Stimulated activated naive CD8-positive, alpha-beta T cell treated with anti-CD3 and anti-CD28 coated beads, Interleukin-15, Interleukin-2, amounts not matched to agents 100 U/mL and 50 U/mL, for 24 hours (primary cell): ENCODE measurements at regions not wholly inside any gene's neighbourhood (a gene's known extent, or its start where the extent isn't known, plus 50 kb on each side); places are given as distances from the start of the nearest gene placed in this dataset.
"Not testable (repeated sequence)": the region's sequence is repeated elsewhere in the genome, so short reads cannot be mapped to it uniquely, and the experiment has no call there.

Experiments used
- ATAC-seq: fragments of 150-1000 bp; cut with Tn5 transposase; one replicate; pipeline ENCODE4 v1.10.0; 2021
- DNase-seq: peaks from one replicate; pipeline ENCODE4 v3.0.0; 2021

GRCh38 chr11:67805253-67806126, 131.1 kb upstream of the ALDH3B2 start:
- DNase-seq = peak; percentile 99
- peak; percentile 98 for ATAC-seq

- not testable (repeated sequence) for ATAC-seq
- peak; percentile 29 for DNase-seq
Measured at GRCh38 chr11:67804435-67805252, 130.2 kb upstream of the ALDH3B2 start.

- not testable (repeated sequence) for DNase-seq, ATAC-seq
Measured at GRCh38 chr11:67803519-67803918, 129.1 kb upstream of the ALDH3B2 start.

- not testable (repeated sequence) for DNase-seq, ATAC-seq
Measured at GRCh38 chr11:67803055-67803454, 128.6 kb upstream of the ALDH3B2 start.

GRCh38 chr11:67802623-67803022, 128.2 kb upstream of the ALDH3B2 start:
- not testable (repeated sequence) for DNase-seq, ATAC-seq

GRCh38 chr11:67801397-67801796, 127.0 kb upstream of the ALDH3B2 start:
- ATAC-seq = not testable (repeated sequence)

GRCh38 chr11:67800591-67800990, 126.2 kb upstream of the ALDH3B2 start:
- ATAC-seq, DNase-seq: not testable (repeated sequence)

More at GRCh38 chr11:67801397-67801796, 127.0 kb upstream of the ALDH3B2 start:
- not testable (repeated sequence) for DNase-seq

GRCh38 chr11:67799808-67800207, 125.4 kb upstream of the ALDH3B2 start:
- not testable (repeated sequence) for ATAC-seq, DNase-seq

GRCh38 chr11:67797726-67798521, 123.5 kb upstream of the ALDH3B2 start:
- DNase-seq, ATAC-seq: not testable (repeated sequence)

- ATAC-seq (no peak), DNase-seq (no peak)
Measured at GRCh38 chr11:67795746-67796145, 121.3 kb upstream of the ALDH3B2 start.

- DNase-seq, ATAC-seq: not testable (repeated sequence)
Measured at GRCh38 chr11:67793750-67794149, 119.3 kb upstream of the ALDH3B2 start.

- ATAC-seq = not testable (repeated sequence)
- DNase-seq = peak; percentile 48
Measured at GRCh38 chr11:67792273-67792990, 118.0 kb upstream of the ALDH3B2 start.

- not testable (repeated sequence) for ATAC-seq, DNase-seq
Measured at GRCh38 chr11:67791598-67792170, 117.3 kb upstream of the ALDH3B2 start.

- ATAC-seq, DNase-seq: not testable (repeated sequence)
Measured at GRCh38 chr11:67788341-67788695, 113.9 kb upstream of the ALDH3B2 start.

- not testable (repeated sequence) for DNase-seq, ATAC-seq
Measured at GRCh38 chr11:67787681-67788340, 113.4 kb upstream of the ALDH3B2 start.

GRCh38 chr11:67781967-67782366, 107.5 kb upstream of the ALDH3B2 start:
- ATAC-seq, DNase-seq: not testable (repeated sequence)

- not testable (repeated sequence) for ATAC-seq, DNase-seq
Measured at GRCh38 chr11:67781506-67781905, 107.1 kb upstream of the ALDH3B2 start.

- no peak for ATAC-seq
- DNase-seq = no peak
Measured at GRCh38 chr11:67780056-67780455, 105.6 kb upstream of the ALDH3B2 start.

- not testable (repeated sequence) for ATAC-seq, DNase-seq
Measured at GRCh38 chr11:67779189-67779875, 104.9 kb upstream of the ALDH3B2 start.
